Brain microvascular endothelial cell (primary cell): ENCODE measurements at regions not wholly inside any gene's neighbourhood (a gene's known extent, or its start where the extent isn't known, plus 50 kb on each side); places are given as distances from the start of the nearest gene placed in this dataset.

Experiments
- DNase-seq: peaks from one replicate; pipeline ENCODE4 v3.0.0-alpha.2; 2020
- H3K27ac ChIP-seq: fragments of 250-450 bp; sonication (Bioruptor Pico); 2 replicates; pipeline ENCODE4 v1.5.1; 2020; ENCODE audit warnings: mild to moderate bottlenecking, moderate library complexity
- H3K27me3 ChIP-seq: fragments of 250-450 bp; sonication (Bioruptor Pico); replicated peaks from 2 replicates; pipeline ENCODE4 v1.5.1; 2020; ENCODE audit warnings: mild to moderate bottlenecking
- H3K36me3 ChIP-seq: fragments of 250-450 bp; sonication (Bioruptor Pico); replicated peaks from 2 replicates; pipeline ENCODE4 v1.5.1; 2020; ENCODE audit warnings: mild to moderate bottlenecking
- H3K4me3 ChIP-seq: 2 replicates; pipeline ENCODE4 v1.5.1; 2011; ENCODE audit warnings: low read depth, mild to moderate bottlenecking, control low read depth, low read length, moderate library complexity
- in situ Hi-C: cut with HindIII; loops from 2 replicates; pipeline ENCODE4 v1.10.0; 2017; ENCODE audit warnings: low sequenced_read_pairs, low pct_ligation_motif_present
- TF ChIP-seq, protein P1 (sequence below): IDR thresholded peaks from 2 replicates; pipeline ENCODE4 v1.5.1; 2011; ENCODE audit warnings: low read depth, mild to moderate bottlenecking, moderate library complexity, low read length, control low read depth, inconsistent platforms; ENCODE audit errors: missing control alignments

DNA sequence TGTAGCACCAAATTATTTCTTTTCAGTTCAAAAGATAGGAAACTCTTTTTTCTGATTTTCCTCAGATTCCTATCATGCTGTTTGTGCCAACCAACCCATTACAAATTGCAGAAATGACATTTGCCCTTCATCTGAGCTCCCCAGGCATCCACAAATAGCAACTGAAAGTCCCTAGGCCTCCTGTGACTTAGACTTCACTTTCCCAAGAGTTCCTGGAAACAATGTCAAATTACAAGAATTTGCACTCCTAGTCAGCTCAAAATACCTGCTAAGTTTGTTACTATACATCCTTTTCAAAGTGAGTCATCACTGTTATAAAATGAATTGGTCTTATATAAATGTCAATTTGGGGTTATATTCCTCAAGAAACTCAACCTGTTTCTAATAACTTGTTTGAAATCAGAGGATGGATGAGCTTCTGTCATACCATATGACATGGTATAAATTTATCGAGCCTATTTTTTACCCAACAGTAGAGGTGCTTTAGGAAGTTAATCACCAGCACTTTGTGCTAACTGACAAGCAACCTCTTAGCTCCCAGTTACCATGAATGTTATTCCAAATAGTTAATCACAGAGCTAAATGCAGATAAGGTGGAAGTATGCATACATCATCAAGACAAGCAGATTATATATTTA lies 256.5 kb downstream of the HACE1 start:
- DNase-seq = no peak

DNA sequence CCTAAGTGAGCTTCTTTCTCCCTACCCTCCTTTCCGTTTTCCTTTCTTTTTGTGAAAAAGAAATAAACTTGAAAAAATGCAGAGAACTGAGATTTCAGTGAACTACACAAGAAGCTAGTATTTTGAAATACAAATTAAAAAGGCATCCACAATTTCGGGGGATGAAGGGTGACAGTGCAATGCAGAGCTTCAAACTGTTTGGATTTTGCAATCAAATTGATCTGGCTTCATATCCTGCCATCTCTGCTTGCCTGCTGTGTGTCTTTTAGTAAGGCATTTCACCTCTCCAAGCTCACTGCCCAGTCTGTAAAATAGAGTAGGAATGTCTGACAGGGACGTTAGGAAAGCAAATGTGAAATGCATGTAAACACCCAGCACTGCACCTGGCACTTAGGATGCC lies 258.0 kb downstream of the HACE1 start:
- no peak overlapping the region for H3K4me3 ChIP-seq
- H3K27me3 ChIP-seq = no peaks in the 10 kb centered on the region
- H3K27ac ChIP-seq = no peak overlapping the region
- in situ Hi-C loops = no loop called here
- TF ChIP-seq, protein P1, sequence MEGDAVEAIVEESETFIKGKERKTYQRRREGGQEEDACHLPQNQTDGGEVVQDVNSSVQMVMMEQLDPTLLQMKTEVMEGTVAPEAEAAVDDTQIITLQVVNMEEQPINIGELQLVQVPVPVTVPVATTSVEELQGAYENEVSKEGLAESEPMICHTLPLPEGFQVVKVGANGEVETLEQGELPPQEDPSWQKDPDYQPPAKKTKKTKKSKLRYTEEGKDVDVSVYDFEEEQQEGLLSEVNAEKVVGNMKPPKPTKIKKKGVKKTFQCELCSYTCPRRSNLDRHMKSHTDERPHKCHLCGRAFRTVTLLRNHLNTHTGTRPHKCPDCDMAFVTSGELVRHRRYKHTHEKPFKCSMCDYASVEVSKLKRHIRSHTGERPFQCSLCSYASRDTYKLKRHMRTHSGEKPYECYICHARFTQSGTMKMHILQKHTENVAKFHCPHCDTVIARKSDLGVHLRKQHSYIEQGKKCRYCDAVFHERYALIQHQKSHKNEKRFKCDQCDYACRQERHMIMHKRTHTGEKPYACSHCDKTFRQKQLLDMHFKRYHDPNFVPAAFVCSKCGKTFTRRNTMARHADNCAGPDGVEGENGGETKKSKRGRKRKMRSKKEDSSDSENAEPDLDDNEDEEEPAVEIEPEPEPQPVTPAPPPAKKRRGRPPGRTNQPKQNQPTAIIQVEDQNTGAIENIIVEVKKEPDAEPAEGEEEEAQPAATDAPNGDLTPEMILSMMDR = no peak
- DNase-seq = no peak
- H3K36me3 ChIP-seq = no peaks in the 10 kb centered on the region

More for the DNA sequence above, 256.5 kb downstream of the HACE1 start:
- H3K27me3 ChIP-seq = no peaks in the 10 kb centered on the region
- H3K36me3 ChIP-seq = no peaks in the 10 kb centered on the region
- in situ Hi-C loops = no loop called here
- TF ChIP-seq, protein P1 = no peak
- H3K27ac ChIP-seq = no peak overlapping the region
- H3K4me3 ChIP-seq = no peak overlapping the region

DNA sequence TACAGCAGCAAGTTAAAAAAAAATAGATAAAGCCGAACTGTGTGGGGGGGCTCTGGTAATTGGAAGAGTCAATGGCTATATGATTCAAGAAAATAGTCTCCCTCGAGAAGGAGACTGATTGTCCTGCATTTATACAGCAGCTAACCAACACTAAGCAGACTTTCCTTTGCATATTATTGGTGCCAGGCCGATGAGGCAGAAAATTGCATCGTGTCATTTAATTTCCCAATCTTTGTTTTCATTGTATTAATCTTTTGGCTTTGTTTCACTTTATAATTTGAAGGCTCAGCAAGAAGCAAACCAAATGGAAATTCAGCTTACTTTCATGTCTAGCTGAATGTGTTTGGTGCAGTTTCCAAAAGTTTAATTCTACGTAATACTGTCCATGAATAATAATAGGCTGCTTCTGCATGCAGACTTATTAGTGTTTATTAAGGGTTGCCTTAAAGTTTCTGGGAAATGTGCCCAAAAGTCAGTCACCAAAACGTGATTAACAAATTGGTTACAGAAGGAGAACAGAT lies 258.5 kb downstream of the HACE1 start:
- Histone ChIP-seq H3K36me3 (no peaks in the 10 kb centered on the region), H3K27me3 (no peaks in the 10 kb centered on the region), H3K27ac (no peak overlapping the region), H3K4me3 (no peak overlapping the region)
- in situ Hi-C loops = no loop called here
- DNase-seq = no peak
- TF ChIP-seq, protein P1 = no peak

DNA sequence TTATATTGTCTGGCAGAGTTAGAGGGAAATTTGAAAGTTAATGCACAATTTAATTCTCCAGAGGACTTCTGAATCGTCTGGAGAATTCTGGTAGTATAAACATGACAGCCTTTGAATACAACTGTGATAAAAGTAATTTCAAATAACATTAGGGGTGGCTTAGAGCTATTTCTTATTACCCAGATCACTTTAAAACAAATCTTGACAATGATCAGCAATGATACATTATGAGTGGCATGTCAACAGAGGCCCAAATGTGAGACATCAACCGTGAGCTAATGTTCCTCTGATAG lies 259.1 kb downstream of the HACE1 start:
- Histone ChIP-seq H3K36me3 (no peaks in the 10 kb centered on the region), H3K27me3 (no peaks in the 10 kb centered on the region), H3K27ac (no peak overlapping the region), H3K4me3 (no peak overlapping the region)
- TF ChIP-seq, protein P1 = no peak
- DNase-seq = no peak
- in situ Hi-C loops = no loop called here

DNA sequence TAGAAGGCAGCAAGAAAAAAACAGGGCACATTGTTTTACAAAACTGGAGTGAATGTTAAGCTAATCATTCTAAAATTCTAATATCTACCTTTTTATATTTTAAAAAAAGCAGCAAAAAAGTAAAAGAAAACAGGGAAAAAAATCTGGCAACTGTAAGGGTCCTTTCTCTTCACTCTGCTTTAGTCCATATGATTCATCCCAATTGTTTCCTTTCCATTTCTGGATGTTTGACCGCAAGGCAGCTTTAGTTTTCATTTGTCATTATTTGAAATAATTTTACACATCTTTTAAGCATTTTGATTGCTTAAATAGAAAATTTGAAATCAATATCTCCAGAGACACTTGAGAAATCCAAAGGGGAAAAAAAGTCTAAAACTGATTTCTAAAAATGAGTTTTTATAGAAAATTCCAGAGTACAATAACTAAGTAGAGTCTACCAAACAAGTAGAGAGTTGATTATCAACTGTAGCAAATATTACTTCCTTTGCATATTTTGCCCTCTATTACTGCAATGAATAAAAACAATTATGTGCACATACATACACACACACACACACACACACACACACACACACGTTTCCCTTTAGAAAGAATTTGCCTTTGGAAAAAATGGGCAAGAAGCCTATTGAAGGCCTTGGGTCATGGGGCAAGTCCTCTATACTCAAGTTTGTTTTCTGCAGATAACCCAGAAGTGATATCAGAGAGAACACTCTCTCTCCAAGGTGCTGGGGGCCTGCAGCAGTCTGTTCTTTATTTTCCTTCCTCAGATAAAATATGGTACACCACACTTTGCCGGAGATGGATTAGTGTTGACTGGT lies 259.7 kb downstream of the HACE1 start:
- no peaks in the 10 kb centered on the region for H3K36me3 ChIP-seq
- H3K27ac ChIP-seq = no peak overlapping the region
- DNase-seq = no peak
- H3K27me3 ChIP-seq = no peaks in the 10 kb centered on the region
- TF ChIP-seq, protein P1 = no peak
- in situ Hi-C loops = no loop called here
- H3K4me3 ChIP-seq = no peak overlapping the region
